Naive thymus-derived CD4-positive, alpha-beta T cell (primary cell): ENCODE measurements at regions not wholly inside any gene's neighbourhood (a gene's known extent, or its start where the extent isn't known, plus 50 kb on each side); places are given as distances from the start of the nearest gene placed in this dataset.
"Not testable (repeated sequence)": the region's sequence is repeated elsewhere in the genome, so short reads cannot be mapped to it uniquely, and the experiment has no call there.

Experiments
- ATAC-seq: fragments of 150-1000 bp; cut with Tn5 transposase; 2 replicates; pipeline ENCODE4 v1.10.0; 2021; ENCODE audit warnings: mild to moderate bottlenecking, moderate library complexity
- CTCF ChIA-PET: fragments of 350-600 bp; sonication (Branson Sonifier 250); formaldehyde crosslinking; loops from one replicate; lab custom pipeline; 2021; ENCODE audit warnings: antibody characterized with exemption; lab: Charles Lee
- POLR2A ChIA-PET: fragments of 350-600 bp; sonication (Branson Sonifier 250); formaldehyde crosslinking; loops from one replicate; lab custom pipeline; 2021; ENCODE audit warnings: antibody characterized with exemption, inconsistent platforms; lab: Charles Lee
- DNase-seq, 9 donors: peaks; one replicate each; pipeline versions ENCODE4 v3.0.0 to v3.0.0-alpha.2; 2020 to 2022; ENCODE audit warnings: mixed read lengths in 1 of 9
- H3K27ac ChIP-seq: one replicate; pipeline ENCODE4 v1.7.0; 2013; ENCODE audit warnings: mild to moderate bottlenecking, low read depth, low read length, moderate library complexity
- H3K27me3 ChIP-seq, 2 donors: one replicate each; pipeline ENCODE4 v1.7.0; 2013; ENCODE audit warnings: low read length in 2 of 2, mild to moderate bottlenecking in 2 of 2, moderate library complexity in 2 of 2; ENCODE audit not compliant: control insufficient read depth in 2 of 2, insufficient read depth in 2 of 2
- H3K36me3 ChIP-seq, 3 experiments: 1 replicate in 2 of 3; 2 replicates in 1 of 3; pipeline ENCODE4 v1.7.0; 2013; ENCODE audit warnings: low read length in 3 of 3, mild to moderate bottlenecking in 3 of 3, moderate library complexity in 1 of 3; ENCODE audit not compliant: insufficient read depth in 3 of 3, control insufficient read depth in 2 of 3
- H3K4me1 ChIP-seq, 2 donors: one replicate each; pipeline ENCODE4 v1.7.0; 2013; ENCODE audit warnings: low read length in 2 of 2, mild to moderate bottlenecking in 2 of 2, moderate library complexity in 1 of 2; ENCODE audit not compliant: control insufficient read depth in 2 of 2, insufficient read depth in 2 of 2
- H3K4me3 ChIP-seq: 2 replicates; pipeline ENCODE4 v1.7.0; 2013; ENCODE audit warnings: mild to moderate bottlenecking, low read length
- H3K9me3 ChIP-seq, 3 experiments: 1 replicate in 2 of 3; 2 replicates in 1 of 3; pipeline ENCODE4 v1.7.0; 2013; ENCODE audit warnings: low read length in 3 of 3; ENCODE audit not compliant: control insufficient read depth in 2 of 3
- H3K27ac Mint-ChIP-seq, 9 donors: one replicate each; pipeline ENCODE4 v1.8.0; 2020 to 2022; ENCODE audit warnings: mixed read lengths in 9 of 9, mild to moderate bottlenecking in 8 of 9, moderate library complexity in 5 of 9, inconsistent platforms in 2 of 9
- H3K27me3 Mint-ChIP-seq, 5 donors: one replicate each; pipeline ENCODE4 v1.8.0; 2021 to 2022; ENCODE audit warnings: mixed read lengths in 5 of 5, mild to moderate bottlenecking in 1 of 5
- H3K36me3 Mint-ChIP-seq, 5 donors: one replicate each; pipeline ENCODE4 v1.8.0; 2020 to 2022; ENCODE audit warnings: mixed read lengths in 5 of 5, mild to moderate bottlenecking in 3 of 5, inconsistent platforms in 1 of 5
- H3K4me1 Mint-ChIP-seq, 7 donors: one replicate each; pipeline ENCODE4 v1.8.0; 2020 to 2022; ENCODE audit warnings: mixed read lengths in 7 of 7, mild to moderate bottlenecking in 3 of 7, inconsistent platforms in 1 of 7
- H3K4me3 Mint-ChIP-seq, 10 donors: one replicate each; pipeline ENCODE4 v1.8.0; 2020 to 2022; ENCODE audit warnings: mild to moderate bottlenecking in 10 of 10, mixed read lengths in 10 of 10, moderate library complexity in 6 of 10, inconsistent platforms in 2 of 10
- H3K9me3 Mint-ChIP-seq, 11 donors: one replicate each; pipeline ENCODE4 v1.8.0; 2020 to 2022; ENCODE audit warnings: mixed read lengths in 11 of 11, mild to moderate bottlenecking in 4 of 11, inconsistent platforms in 1 of 11, moderate library complexity in 1 of 11
- intact Hi-C, 2 donors: fragments of 100-400 bp; cut with micrococcal nuclease; formaldehyde crosslinking; loops; one replicate each; pipeline ENCODE4 v1.15.1; 2023

DNA sequence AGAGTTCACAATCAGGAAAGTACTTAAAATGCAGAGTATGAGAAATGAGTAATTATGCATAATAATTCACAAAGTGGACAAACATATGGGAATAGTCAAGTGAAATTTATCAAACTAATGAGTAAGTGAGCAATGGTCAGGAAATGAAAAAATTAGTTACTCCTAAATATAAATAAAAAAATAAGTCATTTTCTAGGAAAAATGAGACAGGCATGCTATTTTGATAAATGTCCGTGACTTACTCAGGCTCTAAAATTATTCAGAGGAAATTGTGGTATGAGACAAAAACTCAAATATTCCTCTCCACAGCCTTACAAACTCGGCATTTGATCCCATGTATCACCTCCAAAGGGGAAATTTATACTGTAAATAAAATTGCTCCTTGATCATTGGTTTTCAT, 181.2 kb downstream of the COX18 start:
- CTCF ChIA-PET = no interaction called here
- H3K27me3 Mint-ChIP-seq = peaks cover 0 to 32% (median 14%) of the 10 kb centered on the region in 5 donors
- intact Hi-C loops = no loop called here
- H3K36me3 Mint-ChIP-seq = peaks cover 0 to 2% (median 0%) of the 10 kb centered on the region in 5 donors
- no peaks in the 10 kb centered on the region for H3K36me3 ChIP-seq
- no peak overlapping the region for H3K4me3 Mint-ChIP-seq
- POLR2A ChIA-PET = no interaction called here
- H3K4me1 ChIP-seq = no peaks in the 10 kb centered on the region
- H3K27ac Mint-ChIP-seq = no peak overlapping the region
- no peaks in the 10 kb centered on the region for H3K4me1 Mint-ChIP-seq
- no peak for DNase-seq
- no peak overlapping the region for H3K4me3 ChIP-seq
- ATAC-seq = no peak
- H3K9me3 ChIP-seq = no peaks in the 10 kb centered on the region
- peaks cover 0 to 2% (median 0%) of the 10 kb centered on the region in 11 donors for H3K9me3 Mint-ChIP-seq
- H3K27me3 ChIP-seq = no peaks in the 10 kb centered on the region
- no peak overlapping the region for H3K27ac ChIP-seq

GRCh38 chr4:72887152-72887551, 182.4 kb downstream of the COX18 start:
- ATAC-seq (no peak), DNase-seq (no peak)
- H3K36me3 Mint-ChIP-seq = peaks cover 0 to 6% (median 0%) of the 10 kb centered on the region in 5 donors
- POLR2A ChIA-PET = no interaction called here
- Histone ChIP-seq H3K36me3 (no peaks in the 10 kb centered on the region), H3K9me3 (no peaks in the 10 kb centered on the region), H3K4me3 (no peak overlapping the region), H3K27ac (no peak overlapping the region), H3K27me3 (no peaks in the 10 kb centered on the region), H3K4me1 (no peaks in the 10 kb centered on the region)
- no peak overlapping the region for H3K27ac Mint-ChIP-seq
- H3K27me3 Mint-ChIP-seq = peaks cover 0 to 27% (median 14%) of the 10 kb centered on the region in 5 donors
- peaks cover 0 to 8% (median 0%) of the 10 kb centered on the region in 11 donors for H3K9me3 Mint-ChIP-seq
- no peaks in the 10 kb centered on the region for H3K4me1 Mint-ChIP-seq
- CTCF ChIA-PET = no interaction called here
- H3K4me3 Mint-ChIP-seq = no peak overlapping the region
- intact Hi-C loops = no loop called here

DNA sequence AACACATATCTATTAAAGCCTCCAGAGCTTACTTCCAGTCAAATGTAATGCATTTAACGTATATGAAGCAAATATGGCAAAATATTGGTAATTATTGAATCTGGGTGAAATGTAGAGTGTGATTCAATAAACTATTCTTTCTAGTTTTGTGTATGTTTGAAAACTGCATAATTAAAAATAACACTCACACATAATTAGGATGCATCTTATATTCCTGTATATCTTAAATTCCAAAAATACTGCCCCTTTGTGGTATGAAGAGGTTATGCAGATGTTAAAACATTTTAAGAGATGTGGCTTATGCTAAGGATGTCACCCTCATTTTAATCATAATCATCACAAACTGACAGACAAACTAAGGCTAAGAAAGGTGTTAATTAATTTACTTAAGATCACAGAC, 182.9 kb downstream of the COX18 start:
- H3K36me3 ChIP-seq = no peaks in the 10 kb centered on the region
- DNase-seq (no peak), ATAC-seq (no peak)
- no peak overlapping the region for H3K4me3 ChIP-seq
- H3K27me3 ChIP-seq = no peaks in the 10 kb centered on the region
- peaks cover 0 to 6% (median 0%) of the 10 kb centered on the region in 5 donors for H3K36me3 Mint-ChIP-seq
- H3K27me3 Mint-ChIP-seq = peaks cover 0 to 22% (median 14%) of the 10 kb centered on the region in 5 donors
- H3K9me3 ChIP-seq = no peaks in the 10 kb centered on the region
- intact Hi-C loops = no loop called here
- no peaks in the 10 kb centered on the region for H3K4me1 Mint-ChIP-seq
- H3K27ac ChIP-seq = no peak overlapping the region
- H3K9me3 Mint-ChIP-seq = peaks cover 0 to 11% (median 3%) of the 10 kb centered on the region in 11 donors
- no peak overlapping the region for H3K4me3 Mint-ChIP-seq
- ChIA-PET POLR2A (no interaction called here), CTCF (no interaction called here)
- H3K27ac Mint-ChIP-seq = no peak overlapping the region
- H3K4me1 ChIP-seq = no peaks in the 10 kb centered on the region

DNA sequence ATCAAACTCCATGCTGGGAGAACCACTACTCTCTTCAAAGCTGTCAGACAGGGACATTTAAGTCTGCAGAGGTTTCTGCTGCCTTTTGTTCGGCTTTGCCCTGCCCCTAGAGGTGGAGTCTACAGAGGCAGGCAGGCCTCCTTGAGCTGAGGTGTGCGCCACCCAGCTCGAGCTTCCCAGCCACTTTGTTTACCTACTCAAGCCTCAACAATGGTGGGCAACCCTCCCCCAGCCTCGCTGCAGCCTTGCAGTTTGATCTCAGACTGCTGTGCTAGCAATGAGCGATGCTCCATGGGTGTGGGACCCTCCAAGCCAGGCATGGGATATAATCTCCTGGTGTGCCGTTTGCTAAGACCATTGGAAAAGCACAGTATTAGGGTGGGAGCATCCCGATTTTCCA, 185.3 kb downstream of the COX18 start:
- POLR2A ChIA-PET, H3K4me1 ChIP-seq, DNase-seq, H3K4me3 ChIP-seq, H3K4me3 Mint-ChIP-seq, H3K4me1 Mint-ChIP-seq, H3K27ac ChIP-seq, intact Hi-C loops, H3K36me3 Mint-ChIP-seq, H3K27me3 ChIP-seq, ATAC-seq, H3K9me3 ChIP-seq, H3K27ac Mint-ChIP-seq, CTCF ChIA-PET, H3K36me3 ChIP-seq: not testable (repeated sequence)
- Mint-ChIP-seq H3K27me3 (peaks cover 0 to 17% (median 12%) of the 10 kb centered on the region in 5 donors), H3K9me3 (peaks cover 0 to 16% (median 5%) of the 10 kb centered on the region in 11 donors)

- Histone ChIP-seq H3K27me3 (no peaks in the 10 kb centered on the region), H3K9me3 (no peaks in the 10 kb centered on the region), H3K4me3 (no peak overlapping the region), H3K36me3 (no peaks in the 10 kb centered on the region), H3K4me1 (no peaks in the 10 kb centered on the region), H3K27ac (no peak overlapping the region)
- no peak overlapping the region for H3K4me3 Mint-ChIP-seq
- no peak for ATAC-seq
- intact Hi-C loops = no loop called here
- no peak overlapping the region for H3K27ac Mint-ChIP-seq
- peaks cover 0 to 8% (median 4%) of the 10 kb centered on the region in 11 donors for H3K9me3 Mint-ChIP-seq
- DNase-seq = no peak
- peaks cover 0 to 4% (median 0%) of the 10 kb centered on the region in 5 donors for H3K36me3 Mint-ChIP-seq
- ChIA-PET POLR2A (no interaction called here), CTCF (no interaction called here)
- H3K27me3 Mint-ChIP-seq = no peaks in the 10 kb centered on the region
- H3K4me1 Mint-ChIP-seq = no peaks in the 10 kb centered on the region
These were observed 192.6 kb downstream of the COX18 start for GRCh38 chr4:72876946-72877345.

GRCh38 chr4:72875545-72875944, 194.0 kb downstream of the COX18 start:
- Mint-ChIP-seq H3K4me3 (no peak overlapping the region), H3K9me3 (peaks cover 0 to 5% (median 2%) of the 10 kb centered on the region in 11 donors), H3K4me1 (no peaks in the 10 kb centered on the region), H3K27me3 (peaks cover 0 to 2% (median 0%) of the 10 kb centered on the region in 5 donors), H3K36me3 (peaks cover 0 to 4% (median 0%) of the 10 kb centered on the region in 5 donors), H3K27ac (no peak overlapping the region)
- Histone ChIP-seq H3K4me3 (no peak overlapping the region), H3K4me1 (no peaks in the 10 kb centered on the region), H3K27me3 (no peaks in the 10 kb centered on the region), H3K36me3 (no peaks in the 10 kb centered on the region), H3K9me3 (no peaks in the 10 kb centered on the region), H3K27ac (no peak overlapping the region)
- ChIA-PET POLR2A (no interaction called here), CTCF (no interaction called here)
- no peak for ATAC-seq
- intact Hi-C loops = no loop called here
- no peak for DNase-seq

- no peak overlapping the region for H3K4me3 ChIP-seq
- no peaks in the 10 kb centered on the region for H3K36me3 ChIP-seq
- H3K4me3 Mint-ChIP-seq = no peak overlapping the region
- DNase-seq = no peak
- no peak overlapping the region for H3K27ac Mint-ChIP-seq
- no peaks in the 10 kb centered on the region for H3K9me3 ChIP-seq
- no peaks in the 10 kb centered on the region for H3K4me1 Mint-ChIP-seq
- no peaks in the 10 kb centered on the region for H3K27me3 ChIP-seq
- intact Hi-C loops = no loop called here
- H3K27me3 Mint-ChIP-seq = peaks cover 0 to 5% (median 0%) of the 10 kb centered on the region in 5 donors
- H3K27ac ChIP-seq = no peak overlapping the region
- peaks cover 0 to 6% (median 2%) of the 10 kb centered on the region in 11 donors for H3K9me3 Mint-ChIP-seq
- ChIA-PET POLR2A (no interaction called here), CTCF (no interaction called here)
- ATAC-seq = no peak
- peaks cover 0 to 4% (median 0%) of the 10 kb centered on the region in 5 donors for H3K36me3 Mint-ChIP-seq
- no peaks in the 10 kb centered on the region for H3K4me1 ChIP-seq
These were observed 194.4 kb downstream of the COX18 start for GRCh38 chr4:72875138-72875537.
